Ramos (cell line): ENCODE measurements at regions not wholly inside any gene's neighbourhood (a gene's known extent, or its start where the extent isn't known, plus 50 kb on each side); places are given as distances from the start of the nearest gene placed in this dataset.

Experiments
- in situ Hi-C: fragments of 300-500 bp; cut with MboI; formaldehyde crosslinking; loops from one replicate; pipeline ENCODE4 v1.14.3; 2022; ENCODE audit warnings: low sequenced_read_pairs; ENCODE audit not compliant: unreplicated experiment

GRCh38 chr5:160921423-160922285 lies 69.6 kb upstream of the ATP10B start:
- in situ Hi-C loops = no loop called here

DNA sequence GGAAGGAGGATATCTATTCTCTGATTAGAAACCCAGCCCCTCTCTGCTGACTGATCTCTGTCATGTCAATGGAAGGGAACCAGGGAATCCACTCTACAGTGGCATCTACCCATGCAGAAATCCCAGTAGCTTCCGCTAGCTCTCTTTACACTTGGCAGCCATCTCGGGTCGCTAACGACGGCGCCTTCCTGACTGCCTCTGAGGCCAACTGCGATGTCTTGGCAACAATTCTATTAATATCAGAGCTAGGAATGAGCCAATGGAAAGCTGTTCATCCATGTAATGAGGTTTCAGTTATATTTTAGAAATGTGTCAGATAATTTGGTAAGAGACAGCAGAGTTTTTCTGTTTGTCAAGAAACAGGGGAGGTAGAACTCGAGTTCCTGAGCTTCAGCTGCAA lies 67.6 kb upstream of the ATP10B start:
- in situ Hi-C loops = no loop called here

- in situ Hi-C loops = no loop called here
Measured at GRCh38 chr5:160918386-160918785, 66.4 kb upstream of the ATP10B start.

- in situ Hi-C loops = no loop called here
Measured at GRCh38 chr5:160906090-160906489, 54.1 kb upstream of the ATP10B start.

- in situ Hi-C loops = no loop called here
Measured at GRCh38 chr5:160905285-160905684, 53.3 kb upstream of the ATP10B start.

GRCh38 chr5:160904591-160904990 lies 52.6 kb upstream of the ATP10B start:
- in situ Hi-C loops = no loop called here

GRCh38 chr5:160903551-160903950 lies 51.5 kb upstream of the ATP10B start:
- in situ Hi-C loops = no loop called here

DNA sequence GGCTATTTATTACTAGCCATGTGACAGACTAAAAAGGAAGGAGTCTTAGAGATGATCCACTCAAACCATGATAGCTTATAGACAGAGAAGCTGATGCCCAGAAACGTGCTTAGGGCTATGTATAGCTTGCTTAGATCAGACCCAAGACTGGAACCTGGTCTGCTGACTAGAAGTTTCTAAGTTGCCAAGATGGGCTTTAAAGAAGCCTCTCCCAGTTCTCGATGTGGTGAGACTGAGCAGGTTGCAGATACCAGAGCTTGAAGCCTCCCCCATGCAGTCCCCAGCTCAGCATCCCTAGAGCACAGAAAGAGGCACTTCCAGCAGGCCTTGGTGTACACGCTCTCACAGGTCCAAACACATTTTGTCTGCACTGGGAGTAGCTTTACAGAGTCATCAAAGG lies 51.1 kb upstream of the ATP10B start:
- in situ Hi-C loops = no loop called here
